Keratinocyte (primary cell): ENCODE measurements at regions not wholly inside any gene's neighbourhood (a gene's known extent, or its start where the extent isn't known, plus 50 kb on each side); places are given as distances from the start of the nearest gene placed in this dataset.

ENCODE experiments used
- DNase-seq: peaks from one replicate; pipeline ENCODE4 v3.0.0-alpha.2; 2011; ENCODE audit warnings: low read depth, missing footprints, low spot score
- FAIRE-seq: peaks from 2 replicates; lab custom pipeline; 2011; peaks lifted over from hg19 to GRCh38; lab: Jason Lieb, UNC
- H2AFZ ChIP-seq: 2 replicates; pipeline ENCODE4 v1.6.0; 2012; ENCODE audit warnings: low read length, control low read depth, inconsistent platforms; ENCODE audit not compliant: control insufficient read depth
- H3K27ac ChIP-seq: 2 replicates; pipeline ENCODE4 v1.5.1; 2011; ENCODE audit warnings: low read length; ENCODE audit not compliant: control insufficient read depth, insufficient read depth
- H3K27me3 ChIP-seq: 3 replicates; pipeline ENCODE4 v1.6.0; 2011; ENCODE audit warnings: low read length; ENCODE audit not compliant: control insufficient read depth, insufficient read depth; ENCODE audit errors: extremely low read depth
- H3K36me3 ChIP-seq, 2 experiments: 2 replicates in 1 of 2; 3 replicates in 1 of 2; pipeline ENCODE4 v1.5.1; 2011; ENCODE audit warnings: low read length in 2 of 2, mild to moderate bottlenecking in 1 of 2; ENCODE audit not compliant: control insufficient read depth in 2 of 2, insufficient read depth in 2 of 2; ENCODE audit errors: extremely low read depth in 1 of 2
- H3K4me1 ChIP-seq: 3 replicates; pipeline ENCODE4 v1.5.1; 2011; ENCODE audit warnings: low read length; ENCODE audit not compliant: control insufficient read depth, insufficient read depth; ENCODE audit errors: extremely low read depth
- H3K4me2 ChIP-seq: 3 replicates; pipeline ENCODE4 v1.6.0; 2011; ENCODE audit warnings: low read depth, low read length; ENCODE audit not compliant: control insufficient read depth, insufficient read depth; ENCODE audit errors: extremely low read depth
- H3K4me3 ChIP-seq, 3 experiments: fragments of 200-600 bp in 1 of 3; sonication (generic) in 1 of 3; 2 replicates in 2 of 3; 3 replicates in 1 of 3; pipeline ENCODE4 v1.5.1; 2011 to 2016; ENCODE audit warnings: low read length in 3 of 3, mild to moderate bottlenecking in 3 of 3, control low read depth in 2 of 3, inconsistent platforms in 1 of 3, low read depth in 1 of 3, mixed read lengths in 1 of 3, mixed run types in 1 of 3, moderate library complexity in 1 of 3; ENCODE audit not compliant: control insufficient read depth in 2 of 3, insufficient read depth in 2 of 3; ENCODE audit errors: extremely low read depth in 1 of 3
- H3K79me2 ChIP-seq: 2 replicates; pipeline ENCODE4 v1.6.0; 2012; ENCODE audit warnings: low read length; ENCODE audit not compliant: control insufficient read depth, insufficient read depth
- H3K9ac ChIP-seq: 3 replicates; pipeline ENCODE4 v1.6.0; 2011; ENCODE audit warnings: low read length; ENCODE audit not compliant: control insufficient read depth, insufficient read depth; ENCODE audit errors: extremely low read depth
- H3K9me1 ChIP-seq: 3 replicates; pipeline ENCODE4 v1.6.0; 2011; ENCODE audit warnings: low read length; ENCODE audit not compliant: control insufficient read depth, insufficient read depth; ENCODE audit errors: extremely low read depth
- H3K9me3 ChIP-seq: 2 replicates; pipeline ENCODE4 v1.5.1; 2012; ENCODE audit warnings: low read depth, low read length; ENCODE audit not compliant: control insufficient read depth
- H4K20me1 ChIP-seq: 3 replicates; pipeline ENCODE4 v1.6.0; 2011; ENCODE audit warnings: low read length; ENCODE audit not compliant: control insufficient read depth, insufficient read depth; ENCODE audit errors: extremely low read depth
- CTCF ChIP-seq, 3 experiments: IDR thresholded peaks in 1 of 3; conservative IDR thresholded peaks in 1 of 3; optimal IDR thresholded peaks in 1 of 3; 2 replicates in 2 of 3; 3 replicates in 1 of 3; pipeline versions ENCODE3 to v1.5.1; 2011; ENCODE audit warnings: low read length in 3 of 3, mild to moderate bottlenecking in 3 of 3, moderate library complexity in 2 of 3, control low read depth in 1 of 3, inconsistent platforms in 1 of 3; ENCODE audit not compliant: insufficient read depth in 2 of 3; ENCODE audit errors: extremely low read depth in 1 of 3
- EZH2 ChIP-seq: IDR thresholded peaks from one replicate; pipeline ENCODE4 v1.6.1; 2012; ENCODE audit warnings: inconsistent platforms, mild to moderate bottlenecking, low read length, moderate library complexity
- dilution Hi-C: fragments of 300-500 bp; cut with MboI; formaldehyde crosslinking; loops from one replicate; pipeline ENCODE4 v1.7.0; 2020; ENCODE audit warnings: low sequenced_read_pairs; ENCODE audit not compliant: extremely low pct_ligation_motif_present

DNA sequence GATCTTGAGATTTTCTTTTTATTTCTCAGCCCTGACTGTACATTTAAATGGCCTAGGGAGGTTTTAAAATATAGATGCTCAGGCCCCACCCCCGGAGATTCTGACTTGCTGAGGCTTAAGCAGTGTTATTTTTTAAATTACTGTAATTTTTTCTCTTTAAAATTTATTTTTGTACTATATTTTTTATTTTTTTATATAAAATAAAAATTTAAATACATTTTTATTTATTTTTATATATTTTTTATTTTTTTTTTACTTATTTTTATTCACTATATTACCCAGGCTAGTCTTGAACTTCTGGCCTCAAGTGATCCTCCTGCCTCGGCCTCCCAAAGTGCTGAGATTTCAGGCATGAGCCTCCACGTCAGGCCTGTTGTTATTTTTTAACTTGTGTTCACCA is 83.3 kb downstream of the KATNIP start:
- H3K4me3 ChIP-seq = no peak overlapping the region
- TF ChIP-seq EZH2 (no peak), CTCF (optimal IDR thresholded peaks at IDR 0.05 in 1 of 3, IDR thresholded peaks at IDR 0.05 in 1 of 3, conservative IDR thresholded peaks at IDR 0.05 in 1 of 3; ENCODE audit: extremely low read depth in 1 of 3, insufficient read depth in 2 of 3, low read length in 3 of 3) (no peak)
- dilution Hi-C loops = no loop called here
- no peaks in the 10 kb centered on the region for H3K27me3 ChIP-seq
- H3K4me2 ChIP-seq = no peak overlapping the region
- DNase-seq = no peak
- no peaks in the 10 kb centered on the region for H4K20me1 ChIP-seq
- H3K79me2 ChIP-seq = no peaks in the 10 kb centered on the region
- H3K27ac ChIP-seq = no peak overlapping the region
- H3K9ac ChIP-seq = no peak overlapping the region
- H3K9me1 ChIP-seq = no peaks in the 10 kb centered on the region
- H3K36me3 ChIP-seq = peaks cover 2 to 5% of the 10 kb centered on the region in 2 experiments
- H3K4me1 ChIP-seq = no peaks in the 10 kb centered on the region
- no peaks in the 10 kb centered on the region for H3K9me3 ChIP-seq
- FAIRE-seq = no peak
- H2AFZ ChIP-seq = no peak overlapping the region

GRCh38 chr16:27633721-27634120 is 83.8 kb downstream of the KATNIP start:
- H3K9me3 ChIP-seq = no peaks in the 10 kb centered on the region
- no peak overlapping the region for H3K4me2 ChIP-seq
- dilution Hi-C loops = no loop called here
- FAIRE-seq (no peak), DNase-seq (no peak)
- H3K79me2 ChIP-seq = no peaks in the 10 kb centered on the region
- no peak overlapping the region for H3K27ac ChIP-seq
- no peaks in the 10 kb centered on the region for H3K9me1 ChIP-seq
- peaks cover 0 to 5% of the 10 kb centered on the region in 2 experiments for H3K36me3 ChIP-seq
- TF ChIP-seq EZH2 = no peak
- peaks cover 2% of the 10 kb centered on the region for H4K20me1 ChIP-seq
- no peaks in the 10 kb centered on the region for H3K4me1 ChIP-seq
- no peaks in the 10 kb centered on the region for H3K27me3 ChIP-seq
- H3K4me3 ChIP-seq = no peak overlapping the region
- no peak overlapping the region for H2AFZ ChIP-seq
- H3K9ac ChIP-seq = no peak overlapping the region

- Histone ChIP-seq H2AFZ (no peak overlapping the region), H3K4me3 (no peak overlapping the region), H3K36me3 (peaks cover 0 to 6% of the 10 kb centered on the region in 2 experiments), H3K9me1 (no peaks in the 10 kb centered on the region), H3K4me2 (no peak overlapping the region), H3K79me2 (no peaks in the 10 kb centered on the region), H3K27ac (no peak overlapping the region), H3K9me3 (no peaks in the 10 kb centered on the region), H4K20me1 (peaks cover 2% of the 10 kb centered on the region), H3K4me1 (peaks cover 2% of the 10 kb centered on the region), H3K27me3 (no peaks in the 10 kb centered on the region), H3K9ac (no peak overlapping the region)
- DNase-seq = no peak
- FAIRE-seq = no peak
- no peak for TF ChIP-seq EZH2
- no peak for TF ChIP-seq CTCF (optimal IDR thresholded peaks at IDR 0.05 in 1 of 3, IDR thresholded peaks at IDR 0.05 in 1 of 3, conservative IDR thresholded peaks at IDR 0.05 in 1 of 3; ENCODE audit: extremely low read depth in 1 of 3, insufficient read depth in 2 of 3, low read length in 3 of 3)
- dilution Hi-C loops = no loop called here
Measured at GRCh38 chr16:27634779-27635178, 84.8 kb downstream of the KATNIP start.
